ENCODE measurements at regions not wholly inside any gene's neighbourhood (a gene's known extent, or its start where the extent isn't known, plus 50 kb on each side); places are given as distances from the start of the nearest gene placed in this dataset.

DNA sequence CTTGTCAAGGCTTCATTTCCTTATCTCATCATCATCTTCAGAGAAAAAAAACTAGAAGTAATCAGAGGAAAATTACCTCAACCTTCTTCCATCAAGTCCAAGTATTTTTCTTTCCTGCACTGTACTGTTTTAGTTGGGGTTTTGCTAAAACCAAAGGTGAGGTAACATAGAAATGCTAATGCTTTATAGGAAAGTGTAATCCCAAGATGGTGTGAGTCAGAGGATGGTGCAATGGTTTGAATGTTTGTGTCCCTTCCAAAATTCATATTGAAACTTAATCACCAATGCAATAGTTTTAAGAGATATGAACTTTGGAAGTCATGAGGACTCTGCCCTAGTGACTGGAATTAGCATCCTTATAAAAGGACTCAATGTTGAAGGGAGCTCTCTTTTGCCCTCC lies 79.5 kb downstream of the KBTBD8 start:
- no peak overlapping the region for H3K4me3 ChIP-seq (ENCODE audit: low read depth, poor library complexity, severe bottlenecking)
- TF ChIP-seq POLR2A (IDR thresholded peaks at IDR 0.05): no peak
- TF ChIP-seq, protein P1, sequence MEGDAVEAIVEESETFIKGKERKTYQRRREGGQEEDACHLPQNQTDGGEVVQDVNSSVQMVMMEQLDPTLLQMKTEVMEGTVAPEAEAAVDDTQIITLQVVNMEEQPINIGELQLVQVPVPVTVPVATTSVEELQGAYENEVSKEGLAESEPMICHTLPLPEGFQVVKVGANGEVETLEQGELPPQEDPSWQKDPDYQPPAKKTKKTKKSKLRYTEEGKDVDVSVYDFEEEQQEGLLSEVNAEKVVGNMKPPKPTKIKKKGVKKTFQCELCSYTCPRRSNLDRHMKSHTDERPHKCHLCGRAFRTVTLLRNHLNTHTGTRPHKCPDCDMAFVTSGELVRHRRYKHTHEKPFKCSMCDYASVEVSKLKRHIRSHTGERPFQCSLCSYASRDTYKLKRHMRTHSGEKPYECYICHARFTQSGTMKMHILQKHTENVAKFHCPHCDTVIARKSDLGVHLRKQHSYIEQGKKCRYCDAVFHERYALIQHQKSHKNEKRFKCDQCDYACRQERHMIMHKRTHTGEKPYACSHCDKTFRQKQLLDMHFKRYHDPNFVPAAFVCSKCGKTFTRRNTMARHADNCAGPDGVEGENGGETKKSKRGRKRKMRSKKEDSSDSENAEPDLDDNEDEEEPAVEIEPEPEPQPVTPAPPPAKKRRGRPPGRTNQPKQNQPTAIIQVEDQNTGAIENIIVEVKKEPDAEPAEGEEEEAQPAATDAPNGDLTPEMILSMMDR (IDR thresholded peaks at IDR 0.05): no peak
- DNase-seq (ENCODE audit: low spot score in 2 of 2): no peak
- intact Hi-C loops (cut with DNase I; ENCODE audit: low total_unique reads): no loop called here

DNA sequence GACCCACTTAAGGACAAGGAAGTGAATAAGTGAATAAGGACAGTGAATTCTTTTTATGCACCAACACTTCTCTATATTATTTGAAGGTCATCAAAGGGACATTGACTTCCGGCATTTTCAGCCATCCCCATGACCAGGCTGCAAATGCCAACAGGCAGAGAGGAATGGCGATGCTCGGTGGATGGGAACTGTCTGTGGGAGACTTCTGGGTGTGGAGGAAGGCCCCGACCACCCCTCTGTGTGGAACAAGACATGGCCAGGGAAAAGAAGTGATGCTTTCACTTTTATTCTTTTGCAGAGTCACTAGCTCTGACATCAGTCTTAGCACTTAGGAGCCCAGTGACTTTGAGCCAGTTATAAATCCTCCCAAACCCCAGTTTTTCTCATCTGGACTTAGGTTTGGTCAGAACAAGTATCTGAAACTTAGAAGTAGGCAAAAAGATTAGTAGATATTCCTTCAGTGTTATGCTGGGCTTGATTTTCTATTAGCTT lies 84.5 kb downstream of the KBTBD8 start:
- WGBS, 2 donors: 87 to 99% methylated on average over 4 of the region's 4 CpGs

DNA sequence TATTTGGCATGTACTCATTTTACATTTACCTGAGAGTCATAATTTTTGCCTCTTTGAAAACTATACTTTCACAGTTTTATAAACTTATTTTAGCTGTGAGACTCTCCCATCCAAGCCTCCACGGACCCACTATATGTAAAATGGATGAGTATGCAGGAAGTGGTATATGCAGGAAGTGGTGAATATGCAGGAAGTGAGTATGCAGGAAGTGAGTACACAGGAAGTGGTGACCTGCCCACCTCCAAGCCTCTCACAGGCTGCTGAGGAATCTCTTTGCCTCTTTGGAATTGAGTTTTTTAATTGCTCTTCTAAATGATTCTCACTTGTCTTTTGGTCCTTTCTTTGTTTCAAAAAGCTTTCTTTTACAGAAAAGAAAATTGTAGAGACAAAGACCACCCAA lies 85.2 kb downstream of the KBTBD8 start:
- TF ChIP-seq, protein P1 (IDR thresholded peaks at IDR 0.05): no peak
- TF ChIP-seq POLR2A (IDR thresholded peaks at IDR 0.05): no peak
- H3K4me3 ChIP-seq (ENCODE audit: low read depth, poor library complexity, severe bottlenecking): no peak overlapping the region
- DNase-seq (ENCODE audit: low spot score in 2 of 2): no peak
- 37 to 53% methylated on average over 1 of the region's 1 CpG for WGBS, 2 donors
- intact Hi-C loops (cut with DNase I; ENCODE audit: low total_unique reads): no loop called here

More for the DNA sequence above, 84.5 kb downstream of the KBTBD8 start:
- TF ChIP-seq POLR2A (IDR thresholded peaks at IDR 0.05): no peak
- TF ChIP-seq, protein P1 (IDR thresholded peaks at IDR 0.05): no peak
- intact Hi-C loops (cut with DNase I; ENCODE audit: low total_unique reads): no loop called here
- H3K4me3 ChIP-seq (ENCODE audit: low read depth, poor library complexity, severe bottlenecking): no peak overlapping the region
- DNase-seq (ENCODE audit: low spot score in 2 of 2): no peak

GRCh38 chr3:67087788-67088187 lies 89.7 kb downstream of the KBTBD8 start:
- 93% methylated on average over 1 of the region's 1 CpG for WGBS, 2 donors
- DNase-seq (ENCODE audit: low spot score in 2 of 2): no peak
- TF ChIP-seq, protein P1 (IDR thresholded peaks at IDR 0.05): no peak
- no peak for TF ChIP-seq POLR2A (IDR thresholded peaks at IDR 0.05)
- no peak overlapping the region for H3K4me3 ChIP-seq (ENCODE audit: low read depth, poor library complexity, severe bottlenecking)
- intact Hi-C loops (cut with DNase I; ENCODE audit: low total_unique reads): no loop called here

GRCh38 chr3:67090474-67090873 lies 92.4 kb downstream of the KBTBD8 start:
- TF ChIP-seq, protein P1 (IDR thresholded peaks at IDR 0.05): no peak
- no peak for TF ChIP-seq POLR2A (IDR thresholded peaks at IDR 0.05)
- no peak overlapping the region for H3K4me3 ChIP-seq (ENCODE audit: low read depth, poor library complexity, severe bottlenecking)
- intact Hi-C loops (cut with DNase I; ENCODE audit: low total_unique reads): no loop called here
- DNase-seq (ENCODE audit: low spot score in 2 of 2): no peak

DNA sequence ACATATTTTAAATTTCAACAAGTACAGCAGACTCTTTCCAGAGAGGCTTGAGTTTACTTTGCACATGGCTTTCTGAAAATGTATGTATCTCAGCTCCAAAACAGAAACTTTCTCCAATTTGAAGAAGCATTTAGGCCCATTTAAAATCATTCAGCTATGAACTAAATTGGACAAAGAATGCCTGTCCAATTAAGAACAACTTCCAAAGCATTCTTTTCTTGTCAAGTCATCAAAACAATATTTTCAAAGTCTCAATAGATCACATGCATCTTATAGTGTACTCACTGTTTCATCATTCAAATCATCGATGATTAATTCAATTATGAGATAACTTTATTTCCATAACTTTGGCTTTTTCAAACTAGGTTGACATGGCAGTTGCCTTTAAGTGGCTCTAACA lies 95.2 kb downstream of the KBTBD8 start:
- H3K4me3 ChIP-seq (ENCODE audit: low read depth, poor library complexity, severe bottlenecking): no peak overlapping the region
- WGBS, 2 donors: 70 to 76% methylated on average over 1 of the region's 1 CpG
- TF ChIP-seq POLR2A (IDR thresholded peaks at IDR 0.05): no peak
- TF ChIP-seq, protein P1 (IDR thresholded peaks at IDR 0.05): no peak
- no peak for DNase-seq (ENCODE audit: low spot score in 2 of 2)
- intact Hi-C loops (cut with DNase I; ENCODE audit: low total_unique reads): no loop called here

Measured in lower leg skin (tissue), 4 donors.